ENCODE measurements at regions not wholly inside any gene's neighbourhood (a gene's known extent, or its start where the extent isn't known, plus 50 kb on each side); places are given as distances from the start of the nearest gene placed in this dataset.

DNA sequence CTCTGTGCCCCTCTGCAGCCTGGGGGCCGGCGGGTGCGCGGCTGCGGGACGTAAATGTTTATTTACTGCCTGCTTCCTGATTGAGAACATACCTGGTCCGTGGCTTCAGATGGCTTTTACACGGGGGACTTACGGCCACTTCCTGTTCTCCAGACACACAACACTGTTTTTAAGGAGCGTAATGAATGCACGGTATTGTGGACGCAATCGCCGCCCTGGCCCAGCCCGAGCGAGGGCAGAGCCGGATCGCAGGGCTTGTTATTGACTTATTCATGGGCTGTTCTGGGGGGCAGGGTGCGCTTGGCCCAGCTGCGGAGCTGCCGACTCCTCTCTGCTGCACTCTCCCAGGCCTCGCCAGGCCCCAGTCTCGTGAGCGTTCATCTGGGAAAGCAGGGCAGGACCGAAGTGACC, 52.8 kb upstream of the ACTRT2 start:
- no peak for DNase-seq (ENCODE audit: low read depth)
- no peak for TF ChIP-seq POLR2A (IDR thresholded peaks at IDR 0.05; ENCODE audit: extremely low read depth, insufficient read length)
- H3K4me3 ChIP-seq (ENCODE audit: low read depth, low read length): no peak overlapping the region

DNA sequence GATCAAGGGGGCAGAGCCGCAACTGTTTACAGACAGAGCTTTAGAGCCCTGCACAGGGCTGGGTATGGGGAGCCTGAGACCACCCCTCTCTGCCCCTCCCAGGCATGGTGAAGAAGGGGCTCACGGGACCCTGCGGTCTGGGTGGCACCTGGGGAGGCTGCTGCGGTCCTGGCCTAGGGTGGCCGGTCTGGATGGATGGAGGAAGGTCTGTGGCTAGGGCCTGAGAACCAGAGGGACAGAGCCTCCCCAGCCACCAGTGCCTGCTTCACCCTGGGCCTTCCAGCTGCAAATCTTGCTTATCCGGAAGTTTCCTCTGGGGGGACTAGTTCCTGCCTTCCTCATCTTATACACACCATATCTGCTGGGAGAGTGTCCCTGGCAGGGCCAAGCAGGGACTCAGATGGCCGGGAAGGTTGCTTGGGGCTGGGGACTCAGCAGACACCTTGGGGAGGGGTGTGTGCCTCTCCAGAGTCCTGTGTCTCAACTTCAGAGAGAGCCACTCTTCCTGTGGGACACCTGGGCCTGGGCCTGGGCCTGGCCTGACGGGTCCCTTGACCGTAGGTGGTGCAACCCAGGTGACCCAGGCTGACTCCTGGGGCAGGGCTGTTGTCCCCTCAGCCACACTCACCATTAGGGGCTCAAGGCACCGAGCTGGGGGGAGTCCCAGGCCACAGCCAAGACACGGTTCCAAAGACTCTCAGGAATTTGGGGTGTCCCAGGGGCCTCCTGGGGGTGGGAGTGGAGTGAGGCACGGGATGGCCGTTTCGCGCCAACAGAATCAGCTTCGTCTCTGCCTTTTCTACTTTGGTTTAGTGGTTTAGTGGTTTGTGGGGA, 52.0 kb upstream of the ACTRT2 start:
- DNase-seq (ENCODE audit: low read depth): no peak
- H3K4me3 ChIP-seq (ENCODE audit: low read depth, low read length): no peak overlapping the region
- TF ChIP-seq, protein P1, sequence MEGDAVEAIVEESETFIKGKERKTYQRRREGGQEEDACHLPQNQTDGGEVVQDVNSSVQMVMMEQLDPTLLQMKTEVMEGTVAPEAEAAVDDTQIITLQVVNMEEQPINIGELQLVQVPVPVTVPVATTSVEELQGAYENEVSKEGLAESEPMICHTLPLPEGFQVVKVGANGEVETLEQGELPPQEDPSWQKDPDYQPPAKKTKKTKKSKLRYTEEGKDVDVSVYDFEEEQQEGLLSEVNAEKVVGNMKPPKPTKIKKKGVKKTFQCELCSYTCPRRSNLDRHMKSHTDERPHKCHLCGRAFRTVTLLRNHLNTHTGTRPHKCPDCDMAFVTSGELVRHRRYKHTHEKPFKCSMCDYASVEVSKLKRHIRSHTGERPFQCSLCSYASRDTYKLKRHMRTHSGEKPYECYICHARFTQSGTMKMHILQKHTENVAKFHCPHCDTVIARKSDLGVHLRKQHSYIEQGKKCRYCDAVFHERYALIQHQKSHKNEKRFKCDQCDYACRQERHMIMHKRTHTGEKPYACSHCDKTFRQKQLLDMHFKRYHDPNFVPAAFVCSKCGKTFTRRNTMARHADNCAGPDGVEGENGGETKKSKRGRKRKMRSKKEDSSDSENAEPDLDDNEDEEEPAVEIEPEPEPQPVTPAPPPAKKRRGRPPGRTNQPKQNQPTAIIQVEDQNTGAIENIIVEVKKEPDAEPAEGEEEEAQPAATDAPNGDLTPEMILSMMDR (IDR thresholded peaks at IDR 0.05; ENCODE audit: low read depth, low read length): no peak
- TF ChIP-seq MYC (IDR thresholded peaks at IDR 0.05; ENCODE audit: low read depth, low read length): no peak
- no peak for TF ChIP-seq POLR2A (IDR thresholded peaks at IDR 0.05; ENCODE audit: extremely low read depth, insufficient read length)
- TF ChIP-seq, protein P2, sequence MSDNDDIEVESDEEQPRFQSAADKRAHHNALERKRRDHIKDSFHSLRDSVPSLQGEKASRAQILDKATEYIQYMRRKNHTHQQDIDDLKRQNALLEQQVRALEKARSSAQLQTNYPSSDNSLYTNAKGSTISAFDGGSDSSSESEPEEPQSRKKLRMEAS (IDR thresholded peaks at IDR 0.05; ENCODE audit: low read depth, low read length): no peak

DNA sequence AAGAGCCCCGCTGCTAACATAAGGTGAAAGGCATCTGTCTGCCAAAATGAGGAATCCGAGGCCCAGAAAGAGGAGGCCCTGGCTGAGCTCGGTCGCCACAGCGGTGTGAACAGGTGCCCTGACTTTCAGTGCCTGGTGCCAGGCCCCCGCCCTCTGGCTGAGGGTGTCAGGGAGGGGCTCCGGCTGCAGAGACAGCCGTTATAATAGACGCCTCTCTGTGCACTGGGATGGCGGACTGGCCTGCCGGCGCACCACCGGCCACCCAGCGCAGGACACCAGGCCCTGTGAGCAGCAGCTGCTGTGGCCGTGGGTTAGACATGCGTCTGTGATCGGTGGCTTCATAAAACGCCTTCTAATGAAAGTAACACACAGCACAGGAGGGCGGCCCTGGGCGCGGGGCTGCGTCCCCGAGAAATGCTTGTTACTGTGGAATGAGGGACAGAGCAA, 51.4 kb upstream of the ACTRT2 start:
- H3K4me3 ChIP-seq (ENCODE audit: low read depth, low read length): no peak overlapping the region
- no peak for DNase-seq (ENCODE audit: low read depth)
- TF ChIP-seq, protein P1 (IDR thresholded peaks at IDR 0.05; ENCODE audit: low read depth, low read length): no peak
- TF ChIP-seq POLR2A (IDR thresholded peaks at IDR 0.05; ENCODE audit: extremely low read depth, insufficient read length) (no peak), MYC (IDR thresholded peaks at IDR 0.05; ENCODE audit: low read depth, low read length) (no peak)
- TF ChIP-seq, protein P2 (IDR thresholded peaks at IDR 0.05; ENCODE audit: low read depth, low read length): no peak

DNA sequence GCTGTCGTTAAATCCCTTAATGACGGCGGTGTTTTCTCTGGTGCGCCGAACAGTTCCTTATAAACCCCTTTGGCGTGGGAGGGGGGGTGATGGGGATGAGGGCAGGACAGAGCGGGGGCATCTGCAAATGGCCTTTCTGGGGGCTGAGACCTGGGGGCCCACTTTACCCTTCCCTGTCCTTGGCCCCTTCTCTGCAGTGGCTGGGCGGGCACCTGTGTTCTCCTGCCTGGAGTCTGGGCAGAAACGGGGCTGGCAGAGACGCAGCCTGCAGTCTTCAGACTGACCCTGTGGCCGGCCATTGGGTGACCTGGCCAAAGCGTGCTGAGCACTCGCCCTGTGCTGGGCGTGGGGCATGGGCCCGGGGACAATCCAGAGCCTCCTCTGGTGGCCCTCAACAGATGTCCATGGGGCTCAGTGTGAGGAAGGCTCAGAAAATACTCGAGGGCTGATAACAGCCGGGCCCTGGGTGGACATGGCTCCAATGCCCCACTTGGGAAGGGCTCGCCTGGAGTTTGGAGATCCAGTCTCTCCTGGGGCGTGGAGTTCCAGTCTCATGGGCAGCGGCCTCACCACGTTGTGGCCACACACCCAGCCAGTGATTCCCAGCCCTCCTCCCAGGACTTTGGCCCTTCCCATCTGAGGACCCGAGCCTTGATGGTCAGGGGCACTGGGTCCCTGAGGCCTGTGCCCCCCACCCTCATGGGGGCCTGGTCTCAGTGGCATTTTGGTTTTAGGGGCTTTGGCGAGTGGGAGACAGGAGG, 50.8 kb upstream of the ACTRT2 start:
- no peak overlapping the region for H3K4me3 ChIP-seq (ENCODE audit: low read depth, low read length)
- no peak for DNase-seq (ENCODE audit: low read depth)
- TF ChIP-seq MYC (IDR thresholded peaks at IDR 0.05; ENCODE audit: low read depth, low read length) (no peak), POLR2A (IDR thresholded peaks at IDR 0.05; ENCODE audit: extremely low read depth, insufficient read length) (no peak)
- TF ChIP-seq, protein P2 (IDR thresholded peaks at IDR 0.05; ENCODE audit: low read depth, low read length): no peak
- TF ChIP-seq, protein P1 (IDR thresholded peaks at IDR 0.05; ENCODE audit: low read depth, low read length): no peak

DNA sequence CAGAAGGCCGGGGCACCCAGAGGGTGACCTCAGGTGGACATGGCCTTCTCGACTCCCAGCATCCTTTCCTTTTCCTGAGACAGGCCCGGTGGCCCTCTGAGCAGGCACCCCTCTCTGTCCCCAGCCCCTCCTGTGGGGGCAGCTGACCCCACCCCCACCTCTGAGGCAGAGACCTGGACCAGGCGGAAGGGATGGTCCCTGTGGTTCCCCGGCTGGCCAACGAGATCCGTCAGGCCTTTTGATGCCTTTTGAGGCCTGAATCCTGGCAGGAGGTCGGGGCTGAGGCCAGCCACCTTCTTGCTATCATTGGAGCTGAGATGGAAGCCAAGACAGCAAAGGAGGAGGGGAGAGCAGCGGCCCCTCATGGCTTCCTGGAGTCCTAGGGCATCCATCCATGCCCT, 50.2 kb upstream of the ACTRT2 start:
- TF ChIP-seq POLR2A (IDR thresholded peaks at IDR 0.05; ENCODE audit: extremely low read depth, insufficient read length): no peak
- H3K4me3 ChIP-seq (ENCODE audit: low read depth, low read length): no peak overlapping the region
- DNase-seq (ENCODE audit: low read depth): no peak
